ENCODE measurements at regions not wholly inside any gene's neighbourhood (a gene's known extent, or its start where the extent isn't known, plus 50 kb on each side); places are given as distances from the start of the nearest gene placed in this dataset.

- no peak for TF ChIP-seq HOXA7 (CRISPR knock-in tag; IDR thresholded peaks at IDR 0.05)
- TF ChIP-seq, protein P1, sequence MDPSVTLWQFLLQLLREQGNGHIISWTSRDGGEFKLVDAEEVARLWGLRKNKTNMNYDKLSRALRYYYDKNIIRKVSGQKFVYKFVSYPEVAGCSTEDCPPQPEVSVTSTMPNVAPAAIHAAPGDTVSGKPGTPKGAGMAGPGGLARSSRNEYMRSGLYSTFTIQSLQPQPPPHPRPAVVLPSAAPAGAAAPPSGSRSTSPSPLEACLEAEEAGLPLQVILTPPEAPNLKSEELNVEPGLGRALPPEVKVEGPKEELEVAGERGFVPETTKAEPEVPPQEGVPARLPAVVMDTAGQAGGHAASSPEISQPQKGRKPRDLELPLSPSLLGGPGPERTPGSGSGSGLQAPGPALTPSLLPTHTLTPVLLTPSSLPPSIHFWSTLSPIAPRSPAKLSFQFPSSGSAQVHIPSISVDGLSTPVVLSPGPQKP (IDR thresholded peaks at IDR 0.05; ENCODE audit: low read depth, low read length): no peak
- TF ChIP-seq E2F6 (IDR thresholded peaks at IDR 0.05; ENCODE audit: borderline replicate concordance, low read depth): no peak
- no peak for TF ChIP-seq SREBF2 (IDR thresholded peaks at IDR 0.05)
These were observed 84.7 kb upstream of the THBS1 start (continued) for GRCh38 chr15:39495871-39496840.

GRCh38 chr15:39497016-39497758 lies 83.7 kb upstream of the THBS1 start:
- H3K4me3 ChIP-seq: no peak overlapping the region
- ChIA-PET CTCF (interaction anchor here (1.3 kb wide), 1 partner anchor 364 kb away, joined by 3 read pairs; no protein-coding TSS in a partner anchor), POLR2A (interaction anchor here (0.6 kb wide), 1 partner anchor 364 kb away, joined by 3 read pairs; no protein-coding TSS in a partner anchor)
- H3K27ac ChIP-seq: no peak overlapping the region
- H3K4me2 ChIP-seq: no peak overlapping the region
- 75% methylated on average over 6 of the region's 6 CpGs for WGBS (ENCODE audit: missing lambda C conversion rate)
- no peaks in the 10 kb centered on the region for H3K9me3 ChIP-seq
- H3K4me1 ChIP-seq: no peaks in the 10 kb centered on the region
- no peak for ATAC-seq
- no peak for FAIRE-seq
- no peak for DNase-seq (ENCODE audit: low read depth in 1 of 2, low spot score in 1 of 2)
- no peak for TF ChIP-seq ZNF302 (CRISPR knock-in tag; IDR thresholded peaks at IDR 0.05)
- TF ChIP-seq NR3C1 (IDR thresholded peaks at IDR 0.05): no peak
- no peak for TF ChIP-seq POLR2AphosphoS2 (conservative IDR thresholded peaks at IDR 0.05; ENCODE audit: low read length)
- TF ChIP-seq FOSL2 (IDR thresholded peaks at IDR 0.05): no peak
- no peak for TF ChIP-seq FOSL2 (CRISPR knock-in tag; IDR thresholded peaks at IDR 0.05)
- no peak for TF ChIP-seq ZSCAN20 (CRISPR knock-in tag; IDR thresholded peaks at IDR 0.05)

- ChIA-PET POLR2A (no interaction called here), CTCF (interaction anchor here (0.6 to 1.3 kb wide), 2 partner anchors 321 to 365 kb away, joined by 3 read pairs; no protein-coding TSS in a partner anchor)
- no peak overlapping the region for H3K27ac ChIP-seq
- no peak overlapping the region for H3K4me3 ChIP-seq
- no peaks in the 10 kb centered on the region for H3K4me1 ChIP-seq
- DNase-seq (ENCODE audit: low read depth in 1 of 2, low spot score in 1 of 2) (no peak), ATAC-seq (no peak), FAIRE-seq (no peak)
- TF ChIP-seq TP53 (CRISPR knock-in tag; IDR thresholded peaks at IDR 0.05) (no peak), MYC (IDR thresholded peaks at IDR 0.05; ENCODE audit: borderline replicate concordance, low read length) (no peak), USF2 (IDR thresholded peaks at IDR 0.05) (no peak), CEBPB (IDR thresholded peaks at IDR 0.05) (no peak), NR3C1 (IDR thresholded peaks at IDR 0.05) (no peak), POLR2AphosphoS2 (conservative IDR thresholded peaks at IDR 0.05; ENCODE audit: low read length) (no peak), CTCF (IDR thresholded peaks at IDR 0.05) (no peak), REST (IDR thresholded peaks at IDR 0.05) (no peak), HES2 (IDR thresholded peaks at IDR 0.05) (no peak), EHMT2 (IDR thresholded peaks at IDR 0.05; ENCODE audit: low read depth) (no peak)
- TF ChIP-seq, protein P1 (IDR thresholded peaks at IDR 0.05; ENCODE audit: low read depth, low read length): no peak
- WGBS (ENCODE audit: missing lambda C conversion rate): 50% methylated on average over 4 of the region's 4 CpGs
- no peak overlapping the region for H3K4me2 ChIP-seq
- H3K9me3 ChIP-seq: no peaks in the 10 kb centered on the region
These were observed 82.9 kb upstream of the THBS1 start for GRCh38 chr15:39497759-39498565.

All from A549 (cell line).